ENCODE measurements at regions not wholly inside any gene's neighbourhood (a gene's known extent, or its start where the extent isn't known, plus 50 kb on each side); places are given as distances from the start of the nearest gene placed in this dataset.
"Not testable (repeated sequence)": the region's sequence is repeated elsewhere in the genome, so short reads cannot be mapped to it uniquely, and the experiment has no call there.

- no peak for DNase-seq (ENCODE audit: low read depth in 2 of 2)
These were observed 122.2 kb upstream of the SALL4 start for GRCh38 chr20:51924509-51924908.

GRCh38 chr20:51923633-51924032, 121.3 kb upstream of the SALL4 start:
- no peak for DNase-seq (ENCODE audit: low read depth in 2 of 2)

GRCh38 chr20:51922812-51923211, 120.5 kb upstream of the SALL4 start:
- not testable (repeated sequence) for DNase-seq (ENCODE audit: low read depth in 2 of 2)

GRCh38 chr20:51918561-51918960, 116.2 kb upstream of the SALL4 start:
- no peak for DNase-seq (ENCODE audit: low read depth in 2 of 2)

GRCh38 chr20:51917886-51918535, 115.7 kb upstream of the SALL4 start:
- no peak for DNase-seq (ENCODE audit: low read depth in 2 of 2)

GRCh38 chr20:51916244-51916643, 113.9 kb upstream of the SALL4 start:
- no peak for DNase-seq (ENCODE audit: low read depth in 2 of 2)

GRCh38 chr20:51914758-51915157, 112.4 kb upstream of the SALL4 start:
- no peak for DNase-seq (ENCODE audit: low read depth in 2 of 2)

GRCh38 chr20:51910321-51911050, 108.2 kb upstream of the SALL4 start:
- DNase-seq (ENCODE audit: low read depth in 2 of 2), result no peak

GRCh38 chr20:51906679-51907078, 104.4 kb upstream of the SALL4 start:
- DNase-seq (ENCODE audit: low read depth in 2 of 2), result no peak

GRCh38 chr20:51906049-51906448, 103.7 kb upstream of the SALL4 start:
- no peak for DNase-seq (ENCODE audit: low read depth in 2 of 2)

GRCh38 chr20:51902933-51903332, 100.6 kb upstream of the SALL4 start:
- DNase-seq (ENCODE audit: low read depth in 2 of 2), result no peak

- no peak for DNase-seq (ENCODE audit: low read depth in 2 of 2)
These were observed 98.1 kb upstream of the SALL4 start for GRCh38 chr20:51900443-51900842.

GRCh38 chr20:51899674-51900073, 97.4 kb upstream of the SALL4 start:
- no peak for DNase-seq (ENCODE audit: low read depth in 2 of 2)

- DNase-seq (ENCODE audit: low read depth in 2 of 2), result no peak
These were observed 96.5 kb upstream of the SALL4 start for GRCh38 chr20:51898788-51899187.

GRCh38 chr20:51894619-51895018, 92.3 kb upstream of the SALL4 start:
- DNase-seq (ENCODE audit: low read depth in 2 of 2), result no peak

- no peak for DNase-seq (ENCODE audit: low read depth in 2 of 2)
These were observed 91.9 kb upstream of the SALL4 start for GRCh38 chr20:51894201-51894600.

GRCh38 chr20:51893723-51894122, 91.4 kb upstream of the SALL4 start:
- no peak for DNase-seq (ENCODE audit: low read depth in 2 of 2)

- DNase-seq (ENCODE audit: low read depth in 2 of 2), result no peak
These were observed 87.7 kb upstream of the SALL4 start for GRCh38 chr20:51890003-51890402.

GRCh38 chr20:51889466-51889865, 87.1 kb upstream of the SALL4 start:
- no peak for DNase-seq (ENCODE audit: low read depth in 2 of 2)

- no peak for DNase-seq (ENCODE audit: low read depth in 2 of 2)
These were observed 86.0 kb upstream of the SALL4 start for GRCh38 chr20:51888291-51888690.

GRCh38 chr20:51886891-51887608, 84.7 kb upstream of the SALL4 start:
- DNase-seq (ENCODE audit: low read depth in 2 of 2), result no peak

- no peak for DNase-seq (ENCODE audit: low read depth in 2 of 2)
These were observed 84.0 kb upstream of the SALL4 start for GRCh38 chr20:51886341-51886740.

GRCh38 chr20:51884561-51884960, 82.2 kb upstream of the SALL4 start:
- no peak for DNase-seq (ENCODE audit: low read depth in 2 of 2)
